SU-DHL-6 (cell line): ENCODE measurements at regions not wholly inside any gene's neighbourhood (a gene's known extent, or its start where the extent isn't known, plus 50 kb on each side); places are given as distances from the start of the nearest gene placed in this dataset.

ENCODE experiments used
- CTCF ChIP-seq: fragments of 200-600 bp; sonication (generic); IDR thresholded peaks from one replicate; pipeline ENCODE4 v1.5.1; 2017; ENCODE audit warnings: antibody characterized with exemption, mild to moderate bottlenecking, low read length, moderate library complexity; ENCODE audit not compliant: insufficient read depth, poor library complexity, severe bottlenecking
- EZH2phosphoT487 ChIP-seq: fragments of 200-600 bp; sonication (generic), shearing (Covaris generic); conservative IDR thresholded peaks from 2 replicates; pipeline ENCODE4 v1.6.1; 2018; ENCODE audit warnings: mild to moderate bottlenecking, antibody characterized with exemption, low read length, moderate library complexity, mixed read lengths

- TF ChIP-seq CTCF: no peak
- no peak for TF ChIP-seq EZH2phosphoT487
These were observed 353.7 kb downstream of the RSL24D1 start for GRCh38 chr15:54843006-54843405.
